Sigmoid colon (tissue), 6 donors: ENCODE measurements at regions not wholly inside any gene's neighbourhood (a gene's known extent, or its start where the extent isn't known, plus 50 kb on each side); places are given as distances from the start of the nearest gene placed in this dataset.

Experiments
- DNase-seq: peaks from one replicate; pipeline ENCODE4 v3.0.0-alpha.2; 2019
- H3K27ac ChIP-seq, 4 donors: fragments of 200-600 bp; sonication (generic); one replicate each; pipeline ENCODE4 v1.5.1; 2016 to 2019; ENCODE audit warnings: mild to moderate bottlenecking in 1 of 4
- H3K27me3 ChIP-seq, 3 donors: fragments of 200-600 bp; sonication (generic); one replicate each; pipeline ENCODE4 v1.5.1; 2019; ENCODE audit warnings: mild to moderate bottlenecking in 1 of 3
- H3K36me3 ChIP-seq, 4 donors: fragments of 200-600 bp; sonication (generic); one replicate each; pipeline ENCODE4 v1.5.1; 2016 to 2019
- H3K4me1 ChIP-seq, 4 donors: fragments of 200-600 bp; sonication (generic); one replicate each; pipeline ENCODE4 v1.5.1; 2017 to 2019
- H3K4me3 ChIP-seq, 4 donors: fragments of 200-600 bp; sonication (generic); one replicate each; pipeline ENCODE4 v1.5.1; 2017 to 2019; ENCODE audit warnings: mild to moderate bottlenecking in 2 of 4, moderate library complexity in 1 of 4
- H3K9me3 ChIP-seq, 4 donors: fragments of 200-600 bp in 3 of 4; sonication (generic) in 3 of 4; one replicate each; pipeline versions ENCODE4 v1.5.1 to v1.6.1; 2013 to 2019
- CTCF ChIP-seq, 4 experiments: fragments of 450-650 bp in 3 of 4; fragments of 200-600 bp in 1 of 4; IDR thresholded peaks; one replicate each; pipeline ENCODE4 v1.5.1; 2016 to 2019; ENCODE audit warnings: antibody characterized with exemption in 4 of 4, mild to moderate bottlenecking in 3 of 4, moderate library complexity in 2 of 4
- EP300 ChIP-seq, 4 donors: sonication (generic); formaldehyde crosslinking; IDR thresholded peaks; one replicate each; pipeline ENCODE4 v1.6.1; 2017; ENCODE audit warnings: antibody characterized with exemption in 4 of 4
- POLR2A ChIP-seq, 2 donors: fragments of 450-650 bp; IDR thresholded peaks; one replicate each; pipeline ENCODE4 v1.6.1; 2016; ENCODE audit warnings: antibody characterized with exemption in 2 of 2, mild to moderate bottlenecking in 2 of 2, moderate library complexity in 2 of 2
- POLR2AphosphoS5 ChIP-seq, 4 donors: sonication (generic); formaldehyde crosslinking; IDR thresholded peaks; one replicate each; pipeline ENCODE4 v1.6.1; 2017; ENCODE audit warnings: antibody characterized with exemption in 4 of 4
- WGBS, 2 donors: extraction: QIAGEN DNeasy Blood & Tissue Kit; methylation state at CpG; one replicate each; pipeline ENCODE4 v1.1.7; 2013; 5-methylcytosine and 5-hydroxymethylcytosine counted together
- intact Hi-C: fragments of 100-400 bp; cut with DNase I; formaldehyde crosslinking; loops from one replicate; pipeline ENCODE4 v1.15.1; 2023
- donor health status: healthy with polysubstance abuse.
- donor health status: healthy.

- DNase-seq: no peak
- Histone ChIP-seq H3K27me3 (no peaks in the 10 kb centered on the region), H3K4me1 (peaks cover 0 to 7% (median under 1%) of the 10 kb centered on the region in 4 donors), H3K4me3 (no peak overlapping the region), H3K36me3 (no peaks in the 10 kb centered on the region), H3K27ac (no peak overlapping the region), H3K9me3 (no peaks in the 10 kb centered on the region)
- 0% methylated on average over 1 of the region's 1 CpG for WGBS, 2 donors
- TF ChIP-seq POLR2A (IDR thresholded peaks at IDR 0.05) (no peak), CTCF (IDR thresholded peaks at IDR 0.05) (peak; percentile 12 to 56 (median 42))
- intact Hi-C loops: loop anchor here (5.0 kb wide), 1 partner anchor 500 kb away; the partner anchor contains the start of gene ZBBX
Measured at GRCh38 chr3:167882057-167882667, 146.6 kb downstream of the SERPINI1 start.

GRCh38 chr3:167880183-167880582, 144.7 kb downstream of the SERPINI1 start:
- Histone ChIP-seq H3K9me3 (no peaks in the 10 kb centered on the region), H3K4me1 (peaks cover 0 to 12% (median 7%) of the 10 kb centered on the region in 4 donors), H3K27me3 (no peaks in the 10 kb centered on the region), H3K27ac (no peak overlapping the region), H3K4me3 (no peak overlapping the region), H3K36me3 (no peaks in the 10 kb centered on the region)
- TF ChIP-seq POLR2AphosphoS5 (IDR thresholded peaks at IDR 0.05) (no peak), POLR2A (IDR thresholded peaks at IDR 0.05) (no peak), CTCF (IDR thresholded peaks at IDR 0.05) (no peak), EP300 (IDR thresholded peaks at IDR 0.05) (no peak)
- intact Hi-C loops: loop anchor here (2.0 to 5.0 kb wide), 2 partner anchors 43 to 498 kb away; partner anchors contain the start of gene ZBBX
- DNase-seq: no peak

GRCh38 chr3:167876620-167877281, 141.2 kb downstream of the SERPINI1 start:
- no peaks in the 10 kb centered on the region for H3K9me3 ChIP-seq
- DNase-seq: no peak
- peak overlapping the region in 3 of 4 donors; percentile 29 to 62 (median 46) for H3K27ac ChIP-seq
- intact Hi-C loops: no loop called here
- no peak for TF ChIP-seq CTCF (IDR thresholded peaks at IDR 0.05)
- peak in 1 of 4 donors; percentile 40 for TF ChIP-seq POLR2AphosphoS5 (IDR thresholded peaks at IDR 0.05)
- no peak overlapping the region for H3K4me3 ChIP-seq
- H3K36me3 ChIP-seq: no peaks in the 10 kb centered on the region
- WGBS, 2 donors: 46 to 57% methylated on average over 3 of the region's 3 CpGs
- H3K27me3 ChIP-seq: no peaks in the 10 kb centered on the region
- H3K4me1 ChIP-seq: peaks cover 0 to 8% (median 6%) of the 10 kb centered on the region in 4 donors
